PC-9 (cell line): ENCODE measurements at regions not wholly inside any gene's neighbourhood (a gene's known extent, or its start where the extent isn't known, plus 50 kb on each side); places are given as distances from the start of the nearest gene placed in this dataset.

Experiments used
- BruUV-seq: library from RNA; stranded (reverse); fragments of 400-500 nt; replicated peaks from 2 replicates; lab custom pipeline; 2021; lab: Mats Ljungman, UMichigan
- CTCF ChIA-PET: fragments of 300-600 bp; sonication (Branson Sonifier 250); formaldehyde crosslinking; loops from one replicate; lab custom pipeline; 2022; ENCODE audit warnings: antibody characterized with exemption; lab: Charles Lee
- POLR2A ChIA-PET: fragments of 300-600 bp; sonication (Branson Sonifier 250); formaldehyde crosslinking; loops from one replicate; lab custom pipeline; 2022; ENCODE audit warnings: antibody characterized with exemption; ENCODE audit not compliant: unreplicated experiment; lab: Charles Lee
- DNase-seq, 2 experiments: peaks; one replicate each; pipeline versions ENCODE4 v3.0.0 to v3.0.0-alpha.2; 2015 to 2022; ENCODE audit warnings: mixed read lengths in 1 of 2
- H2AFZ ChIP-seq: fragments of 200-600 bp; sonication (generic); 2 replicates; pipeline ENCODE4 v1.8.1; 2017; ENCODE audit warnings: antibody characterized with exemption
- H3F3A ChIP-seq: fragments of 200-600 bp; sonication (generic); 2 replicates; pipeline ENCODE4 v1.8.1; 2017; ENCODE audit warnings: antibody characterized with exemption, mild to moderate bottlenecking, low read depth; ENCODE audit not compliant: insufficient read depth
- H3K27ac ChIP-seq: fragments of 200-600 bp; sonication (generic); 2 replicates; pipeline ENCODE4 v1.6.1; 2016; ENCODE audit warnings: mixed run types
- H3K27me3 ChIP-seq: fragments of 200-600 bp; sonication (generic); 2 replicates; pipeline ENCODE4 v1.6.1; 2016; ENCODE audit warnings: low read depth, mixed run types; ENCODE audit not compliant: insufficient read depth
- H3K36me3 ChIP-seq: fragments of 200-600 bp; sonication (generic); 2 replicates; pipeline ENCODE4 v1.6.1; 2016; ENCODE audit warnings: low read depth, mixed run types
- H3K4me1 ChIP-seq: fragments of 200-600 bp; sonication (generic); replicated peaks from 2 replicates; pipeline ENCODE4 v1.6.1; 2016; ENCODE audit warnings: mixed run types; ENCODE audit not compliant: insufficient read depth
- H3K4me2 ChIP-seq: fragments of 200-600 bp; sonication (generic); 2 replicates; pipeline ENCODE4 v1.6.1; 2017; ENCODE audit warnings: mixed run types
- H3K4me3 ChIP-seq: fragments of 200-600 bp; sonication (generic); 2 replicates; pipeline ENCODE4 v1.6.1; 2016; ENCODE audit warnings: mixed run types
- H3K79me2 ChIP-seq: fragments of 200-600 bp; sonication (generic); 2 replicates; pipeline ENCODE4 v1.6.1; 2017; ENCODE audit warnings: low read depth, mixed run types
- H3K9me2 ChIP-seq: fragments of 200-600 bp; sonication (generic); 2 replicates; pipeline ENCODE4 v1.8.1; 2017; ENCODE audit warnings: mild to moderate bottlenecking; ENCODE audit not compliant: insufficient read depth
- H3K9me3 ChIP-seq: fragments of 200-600 bp; sonication (generic); 2 replicates; pipeline ENCODE4 v1.8.1; 2016; ENCODE audit warnings: low read depth; ENCODE audit not compliant: insufficient read depth
- H4K20me1 ChIP-seq: fragments of 200-600 bp; sonication (generic); 2 replicates; pipeline ENCODE4 v1.8.1; 2017; ENCODE audit not compliant: insufficient read depth
- EZH2 ChIP-seq: fragments of 200-600 bp; sonication (generic); IDR thresholded peaks from 2 replicates; pipeline ENCODE4 v1.8.0; 2017; ENCODE audit warnings: antibody characterized with exemption, low read depth
- intact Hi-C: fragments of 100-400 bp; cut with micrococcal nuclease; formaldehyde crosslinking; loops from one replicate; pipeline ENCODE4 v1.10.0; 2022; ENCODE audit not compliant: unreplicated experiment
- TF ChIP-seq, protein P1 (sequence below): fragments of 200-600 bp; sonication (generic); conservative IDR thresholded peaks from 2 replicates; pipeline ENCODE4 v1.6.1; 2017; ENCODE audit warnings: mixed run types, antibody characterized with exemption, mild to moderate bottlenecking, moderate library complexity

GRCh38 chr9:107388890-107389289 lies 100.7 kb downstream of the KLF4 start:
- Histone ChIP-seq H3K4me2 (no peak overlapping the region), H3K4me1 (peaks cover 18% of the 10 kb centered on the region), H3F3A (peaks cover 10% of the 10 kb centered on the region; the same call in 1 of the 2 replicates), H3K27ac (no peak overlapping the region), H2AFZ (no peak overlapping the region), H3K9me2 (no peaks in the 10 kb centered on the region; the same call in 1 of the 2 replicates), H3K27me3 (no peaks in the 10 kb centered on the region), H3K36me3 (no peaks in the 10 kb centered on the region), H3K4me3 (no peak overlapping the region), H4K20me1 (no peaks in the 10 kb centered on the region), H3K79me2 (no peaks in the 10 kb centered on the region), H3K9me3 (no peaks in the 10 kb centered on the region)
- ChIA-PET POLR2A (no interaction called here), CTCF (no interaction called here)
- DNase-seq, result no peak
- intact Hi-C loops, result no loop called here
- TF ChIP-seq, protein P1, sequence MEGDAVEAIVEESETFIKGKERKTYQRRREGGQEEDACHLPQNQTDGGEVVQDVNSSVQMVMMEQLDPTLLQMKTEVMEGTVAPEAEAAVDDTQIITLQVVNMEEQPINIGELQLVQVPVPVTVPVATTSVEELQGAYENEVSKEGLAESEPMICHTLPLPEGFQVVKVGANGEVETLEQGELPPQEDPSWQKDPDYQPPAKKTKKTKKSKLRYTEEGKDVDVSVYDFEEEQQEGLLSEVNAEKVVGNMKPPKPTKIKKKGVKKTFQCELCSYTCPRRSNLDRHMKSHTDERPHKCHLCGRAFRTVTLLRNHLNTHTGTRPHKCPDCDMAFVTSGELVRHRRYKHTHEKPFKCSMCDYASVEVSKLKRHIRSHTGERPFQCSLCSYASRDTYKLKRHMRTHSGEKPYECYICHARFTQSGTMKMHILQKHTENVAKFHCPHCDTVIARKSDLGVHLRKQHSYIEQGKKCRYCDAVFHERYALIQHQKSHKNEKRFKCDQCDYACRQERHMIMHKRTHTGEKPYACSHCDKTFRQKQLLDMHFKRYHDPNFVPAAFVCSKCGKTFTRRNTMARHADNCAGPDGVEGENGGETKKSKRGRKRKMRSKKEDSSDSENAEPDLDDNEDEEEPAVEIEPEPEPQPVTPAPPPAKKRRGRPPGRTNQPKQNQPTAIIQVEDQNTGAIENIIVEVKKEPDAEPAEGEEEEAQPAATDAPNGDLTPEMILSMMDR, result no peak
- no peak for TF ChIP-seq EZH2
- BruUV-seq, result no TSS peak

GRCh38 chr9:107387409-107387808 lies 102.2 kb downstream of the KLF4 start:
- no peaks in the 10 kb centered on the region for H4K20me1 ChIP-seq
- no peaks in the 10 kb centered on the region for H3K9me3 ChIP-seq
- H3F3A ChIP-seq, result peaks cover 10% of the 10 kb centered on the region; the same call in 1 of the 2 replicates
- CTCF ChIA-PET, result no interaction called here
- no peaks in the 10 kb centered on the region for H3K79me2 ChIP-seq
- H3K4me1 ChIP-seq, result peaks cover 18% of the 10 kb centered on the region
- H3K27ac ChIP-seq, result no peak overlapping the region
- H3K4me3 ChIP-seq, result no peak overlapping the region
- no peak overlapping the region for H3K4me2 ChIP-seq
- no peak overlapping the region for H2AFZ ChIP-seq
- BruUV-seq, result no TSS peak
- no peaks in the 10 kb centered on the region for H3K36me3 ChIP-seq
- intact Hi-C loops, result no loop called here
- TF ChIP-seq, protein P1, result no peak
- no peak for TF ChIP-seq EZH2
- no peak for DNase-seq
- POLR2A ChIA-PET, result no interaction called here
- no peaks in the 10 kb centered on the region; the same call in 1 of the 2 replicates for H3K9me2 ChIP-seq
- no peaks in the 10 kb centered on the region for H3K27me3 ChIP-seq

- no peaks in the 10 kb centered on the region for H3K36me3 ChIP-seq
- peaks cover 10% of the 10 kb centered on the region; the same call in 1 of the 2 replicates for H3F3A ChIP-seq
- no peaks in the 10 kb centered on the region; the same call in 1 of the 2 replicates for H3K9me2 ChIP-seq
- H3K9me3 ChIP-seq, result no peaks in the 10 kb centered on the region
- TF ChIP-seq EZH2, result no peak
- TF ChIP-seq, protein P1, result no peak
- H3K4me2 ChIP-seq, result no peak overlapping the region
- POLR2A ChIA-PET, result interaction anchor here (0.6 to 0.7 kb wide), 2 partner anchors 1100 to 1427 kb away, joined by 3 to 5 read pairs; no protein-coding TSS in a partner anchor
- no TSS peak for BruUV-seq
- no peak overlapping the region for H3K4me3 ChIP-seq
- peaks cover 18% of the 10 kb centered on the region for H3K4me1 ChIP-seq
- H3K79me2 ChIP-seq, result no peaks in the 10 kb centered on the region
- no peaks in the 10 kb centered on the region for H4K20me1 ChIP-seq
- intact Hi-C loops, result no loop called here
- no peak overlapping the region for H2AFZ ChIP-seq
- no peaks in the 10 kb centered on the region for H3K27me3 ChIP-seq
- DNase-seq, result no peak
- CTCF ChIA-PET, result no interaction called here
- no peak overlapping the region for H3K27ac ChIP-seq
Observed at GRCh38 chr9:107386396-107386795, 103.2 kb downstream of the KLF4 start.
